Endothelial cell of umbilical vein (primary cell): ENCODE measurements at regions not wholly inside any gene's neighbourhood (a gene's known extent, or its start where the extent isn't known, plus 50 kb on each side); places are given as distances from the start of the nearest gene placed in this dataset.

Source experiments
- BruUV-seq: library from RNA; stranded (reverse); fragments of 400-500 nt; replicated peaks from 2 replicates; lab custom pipeline; 2021; lab: Mats Ljungman, UMichigan
- CTCF ChIA-PET: fragments of 300-600, 350-600 bp; sonication (Branson Sonifier 250); formaldehyde crosslinking; loops from one replicate; lab custom pipeline; 2021; ENCODE audit warnings: antibody characterized with exemption, inconsistent platforms; lab: Charles Lee
- POLR2A ChIA-PET: fragments of 300-600, 350-600 bp; sonication (Branson Sonifier 250); formaldehyde crosslinking; loops from one replicate; lab custom pipeline; 2021; ENCODE audit warnings: antibody characterized with exemption, inconsistent platforms; lab: Charles Lee
- DNase-seq: peaks from one replicate; pipeline ENCODE4 v3.0.0-alpha.2; 2011; ENCODE audit warnings: low read depth, low spot score
- FAIRE-seq: peaks from 2 replicates; lab custom pipeline; 2011; peaks lifted over from hg19 to GRCh38; lab: Jason Lieb, UNC
- H2AFZ ChIP-seq: 2 replicates; pipeline ENCODE4 v1.6.0; 2012; ENCODE audit warnings: low read depth, low read length, control low read depth, inconsistent platforms
- H3K27ac ChIP-seq: 2 replicates; pipeline ENCODE4 v1.5.1; 2011; ENCODE audit warnings: low read depth, mild to moderate bottlenecking, control low read depth, low read length, moderate library complexity; ENCODE audit not compliant: insufficient read depth
- H3K27me3 ChIP-seq, 2 experiments: 2 replicates each; pipeline versions ENCODE4 v1.6.0 to v1.6.1; 2011; ENCODE audit warnings: low read length in 2 of 2, mixed read lengths in 1 of 2; ENCODE audit not compliant: control insufficient read depth in 2 of 2, insufficient read depth in 2 of 2
- H3K36me3 ChIP-seq, 2 experiments: 2 replicates in 1 of 2; 3 replicates in 1 of 2; pipeline ENCODE4 v1.5.1; 2011; ENCODE audit warnings: low read length in 2 of 2, mild to moderate bottlenecking in 1 of 2, moderate library complexity in 1 of 2; ENCODE audit not compliant: control insufficient read depth in 2 of 2, insufficient read depth in 2 of 2; ENCODE audit errors: extremely low read depth in 1 of 2
- H3K4me1 ChIP-seq: 3 replicates; pipeline ENCODE4 v1.5.1; 2011; ENCODE audit warnings: mild to moderate bottlenecking, low read length; ENCODE audit not compliant: control insufficient read depth, insufficient read depth; ENCODE audit errors: extremely low read depth
- H3K4me2 ChIP-seq: 2 replicates; pipeline ENCODE4 v1.6.1; 2011; ENCODE audit warnings: low read length, control low read depth, mixed read lengths; ENCODE audit not compliant: insufficient read depth
- H3K4me3 ChIP-seq, 3 experiments: fragments of 200-600 bp in 1 of 3; sonication (generic), shearing (Covaris generic) in 1 of 3; replicated peaks in 1 of 3; 2 replicates each; pipeline ENCODE4 v1.5.1; 2011 to 2016; ENCODE audit warnings: control low read depth in 3 of 3, low read length in 3 of 3, mild to moderate bottlenecking in 2 of 3, inconsistent platforms in 1 of 3, low read depth in 1 of 3, moderate library complexity in 1 of 3; ENCODE audit not compliant: insufficient read depth in 1 of 3
- H3K79me2 ChIP-seq: 2 replicates; pipeline ENCODE4 v1.6.0; 2012; ENCODE audit warnings: low read length, inconsistent platforms; ENCODE audit not compliant: control insufficient read depth, insufficient read depth
- H3K9ac ChIP-seq: replicated peaks from 2 replicates; pipeline ENCODE3; 2011; ENCODE audit warnings: low read length, control low read depth; ENCODE audit not compliant: insufficient read depth; ENCODE audit errors: extremely low read depth
- H3K9me1 ChIP-seq: replicated peaks from 3 replicates; pipeline ENCODE4 v1.6.0; 2011; ENCODE audit warnings: mild to moderate bottlenecking, low read length; ENCODE audit not compliant: control insufficient read depth, insufficient read depth; ENCODE audit errors: extremely low read depth
- H3K9me3 ChIP-seq: replicated peaks from 2 replicates; pipeline ENCODE4 v1.5.1; 2012; ENCODE audit warnings: low read length, inconsistent platforms; ENCODE audit not compliant: control insufficient read depth, insufficient read depth
- H4K20me1 ChIP-seq: replicated peaks from 2 replicates; pipeline ENCODE3; 2011; ENCODE audit warnings: mild to moderate bottlenecking, low read length; ENCODE audit not compliant: control insufficient read depth, insufficient read depth; ENCODE audit errors: extremely low read depth
- CTCF ChIP-seq, 2 donors: IDR thresholded peaks; 1 replicate in 1 of 2; 2 replicates in 1 of 2; pipeline ENCODE4 v1.5.1; 2011; ENCODE audit warnings: low read length in 2 of 2, mild to moderate bottlenecking in 2 of 2, moderate library complexity in 2 of 2, control low read depth in 1 of 2, inconsistent platforms in 1 of 2, low read depth in 1 of 2; ENCODE audit not compliant: insufficient read depth in 1 of 2; ENCODE audit errors: extremely low read depth in 1 of 2
- EZH2 ChIP-seq: IDR thresholded peaks from 2 replicates; pipeline ENCODE4 v1.6.1; 2012; ENCODE audit warnings: borderline replicate concordance, low read depth, mild to moderate bottlenecking, moderate library complexity, low read length, inconsistent platforms; ENCODE audit not compliant: severe bottlenecking
- FOS ChIP-seq: IDR thresholded peaks from 2 replicates; pipeline ENCODE4 v1.6.1; 2011; ENCODE audit warnings: mild to moderate bottlenecking, low read length, moderate library complexity, borderline replicate concordance; ENCODE audit not compliant: insufficient read depth
- GATA2 ChIP-seq: IDR thresholded peaks from 2 replicates; pipeline ENCODE4 v1.7.0; 2011; ENCODE audit warnings: low read depth, mild to moderate bottlenecking, moderate library complexity, mixed read lengths, low read length; ENCODE audit not compliant: insufficient read length, insufficient read depth
- MYC ChIP-seq: IDR thresholded peaks from one replicate; pipeline ENCODE4 v1.6.1; 2011; ENCODE audit warnings: mild to moderate bottlenecking, low read depth, low read length
- POLR2A ChIP-seq: IDR thresholded peaks from 2 replicates; pipeline ENCODE4 v1.6.1; 2012; ENCODE audit warnings: low read depth, mild to moderate bottlenecking, control low read depth, low read length
- dilution Hi-C: fragments of 300-500 bp; cut with MboI; formaldehyde crosslinking; loops from one replicate; pipeline ENCODE4 v1.15.0; 2019; ENCODE audit warnings: low sequenced_read_pairs; ENCODE audit not compliant: extremely low pct_ligation_motif_present
- intact Hi-C: fragments of 100-400 bp; cut with micrococcal nuclease; formaldehyde crosslinking; loops from one replicate; pipeline ENCODE4 v1.10.0; 2022

- H2AFZ ChIP-seq = no peak overlapping the region
- no peaks in the 10 kb centered on the region for H3K4me1 ChIP-seq
- no peaks in the 10 kb centered on the region for H3K79me2 ChIP-seq
- H3K4me2 ChIP-seq = no peak overlapping the region
- H3K9ac ChIP-seq = no peak overlapping the region
- H3K9me3 ChIP-seq = no peaks in the 10 kb centered on the region
- dilution Hi-C loops = no loop called here
- BruUV-seq = no TSS peak
- no peak overlapping the region for H3K27ac ChIP-seq
- no peak for TF ChIP-seq EZH2
- TF ChIP-seq CTCF (IDR thresholded peaks at IDR 0.05; ENCODE audit: extremely low read depth in 1 of 2, insufficient read depth in 1 of 2, low read depth in 1 of 2, low read length in 2 of 2) = no peak
- no peak for TF ChIP-seq POLR2A
- no peak for TF ChIP-seq GATA2
- TF ChIP-seq FOS = no peak
- TF ChIP-seq MYC = no peak
- no peaks in the 10 kb centered on the region for H3K36me3 ChIP-seq
- no peak for FAIRE-seq
- CTCF ChIA-PET = no interaction called here
- no peaks in the 10 kb centered on the region for H3K9me1 ChIP-seq
- H3K4me3 ChIP-seq = no peak overlapping the region
- no peaks in the 10 kb centered on the region for H4K20me1 ChIP-seq
- no peaks in the 10 kb centered on the region for H3K27me3 ChIP-seq
- POLR2A ChIA-PET = no interaction called here
- no peak for DNase-seq
- intact Hi-C loops = no loop called here
Observed at GRCh38 chr1:57623791-57624538, 200.1 kb upstream of the DAB1 start.
